Bronchial epithelial cell (primary cell): ENCODE measurements at regions not wholly inside any gene's neighbourhood (a gene's known extent, or its start where the extent isn't known, plus 50 kb on each side); places are given as distances from the start of the nearest gene placed in this dataset.

ENCODE experiments used
- DNase-seq: peaks from one replicate; pipeline ENCODE4 v3.0.0-alpha.2; 2010; ENCODE audit warnings: low read depth
- FAIRE-seq: peaks from 2 replicates; lab custom pipeline; 2011; peaks lifted over from hg19 to GRCh38; lab: Jason Lieb, UNC
- H3K27me3 ChIP-seq: 2 replicates; pipeline ENCODE4 v1.5.1; 2011; ENCODE audit warnings: low read length; ENCODE audit not compliant: control insufficient read depth, insufficient read depth
- H3K36me3 ChIP-seq: 2 replicates; pipeline ENCODE4 v1.5.1; 2011; ENCODE audit warnings: low read length; ENCODE audit not compliant: control insufficient read depth, insufficient read depth
- H3K4me3 ChIP-seq: 2 replicates; pipeline ENCODE4 v1.5.1; 2011; ENCODE audit warnings: mild to moderate bottlenecking, low read depth, low read length, control low read depth
- CTCF ChIP-seq: IDR thresholded peaks from 2 replicates; pipeline ENCODE4 v1.5.1; 2011; ENCODE audit warnings: mild to moderate bottlenecking, moderate library complexity, low read length, control low read depth, inconsistent platforms; ENCODE audit not compliant: insufficient read depth, severe bottlenecking

GRCh38 chr7:46197785-46198540, 276.9 kb upstream of the IGFBP3 start:
- no peaks in the 10 kb centered on the region for H3K27me3 ChIP-seq
- H3K4me3 ChIP-seq, result no peak overlapping the region
- DNase-seq, result no peak
- no peaks in the 10 kb centered on the region for H3K36me3 ChIP-seq
- TF ChIP-seq CTCF, result no peak
- no peak for FAIRE-seq

- TF ChIP-seq CTCF, result no peak
- DNase-seq (no peak), FAIRE-seq (no peak)
These were observed 274.9 kb upstream of the IGFBP3 start for GRCh38 chr7:46195934-46196333.

GRCh38 chr7:46192271-46192670, 271.2 kb upstream of the IGFBP3 start:
- H3K27me3 ChIP-seq, result no peaks in the 10 kb centered on the region
- FAIRE-seq (peak; percentile 58), DNase-seq (no peak)
- no peak overlapping the region for H3K4me3 ChIP-seq
- TF ChIP-seq CTCF, result no peak
- no peaks in the 10 kb centered on the region for H3K36me3 ChIP-seq

More at GRCh38 chr7:46195934-46196333, 274.9 kb upstream of the IGFBP3 start:
- Histone ChIP-seq H3K36me3 (no peaks in the 10 kb centered on the region), H3K4me3 (no peak overlapping the region), H3K27me3 (no peaks in the 10 kb centered on the region)

GRCh38 chr7:46191776-46192175, 270.7 kb upstream of the IGFBP3 start:
- Histone ChIP-seq H3K36me3 (no peaks in the 10 kb centered on the region), H3K27me3 (no peaks in the 10 kb centered on the region), H3K4me3 (no peak overlapping the region)
- no peak for TF ChIP-seq CTCF
- FAIRE-seq (no peak), DNase-seq (no peak)

GRCh38 chr7:46191296-46191695, 270.2 kb upstream of the IGFBP3 start:
- H3K4me3 ChIP-seq, result no peak overlapping the region
- FAIRE-seq, result no peak
- no peaks in the 10 kb centered on the region for H3K27me3 ChIP-seq

More at GRCh38 chr7:46191296-46191695, 270.2 kb upstream of the IGFBP3 start:
- no peak for DNase-seq
- H3K36me3 ChIP-seq, result no peaks in the 10 kb centered on the region
- TF ChIP-seq CTCF, result no peak
